IMR-90 (cell line): ENCODE measurements at regions not wholly inside any gene's neighbourhood (a gene's known extent, or its start where the extent isn't known, plus 50 kb on each side); places are given as distances from the start of the nearest gene placed in this dataset.

ENCODE experiments used
- BHLHE40 ChIP-seq: fragments of 150-350 bp; IDR thresholded peaks from 2 replicates; pipeline ENCODE4 v1.6.1; 2016; ENCODE audit warnings: mild to moderate bottlenecking, low read depth, low read length
- CEBPB ChIP-seq: IDR thresholded peaks from 2 replicates; pipeline ENCODE4 v1.6.1; 2012; ENCODE audit warnings: low read depth, low read length, improper control_type of control experiment
- CTCF ChIP-seq: conservative IDR thresholded peaks from 2 replicates; pipeline ENCODE4 v1.5.1; 2012; ENCODE audit warnings: mild to moderate bottlenecking, low read depth, low read length, improper control_type of control experiment
- FOS ChIP-seq: fragments of 150-350 bp; IDR thresholded peaks from 2 replicates; pipeline ENCODE4 v1.6.1; 2016; ENCODE audit warnings: low read depth, low read length
- MAFK ChIP-seq: IDR thresholded peaks from 2 replicates; pipeline ENCODE4 v1.6.1; 2012; ENCODE audit warnings: low read depth, low read length, improper control_type of control experiment
- MXI1 ChIP-seq: IDR thresholded peaks from 2 replicates; pipeline ENCODE4 v1.6.1; 2012; ENCODE audit warnings: low read depth, mild to moderate bottlenecking, low read length, moderate library complexity, borderline replicate concordance
- NFE2L2 ChIP-seq: fragments of 150-350 bp; IDR thresholded peaks from 2 replicates; pipeline ENCODE4 v1.6.1; 2016; ENCODE audit warnings: low read depth, mild to moderate bottlenecking, low read length
- POLR2A ChIP-seq: IDR thresholded peaks from 2 replicates; pipeline ENCODE4 v1.6.1; 2012; ENCODE audit warnings: mild to moderate bottlenecking, low read depth, low read length
- RAD21 ChIP-seq: IDR thresholded peaks from 2 replicates; pipeline ENCODE4 v1.6.1; 2012; ENCODE audit warnings: low read length, improper control_type of control experiment
- RFX5 ChIP-seq: IDR thresholded peaks from 2 replicates; pipeline ENCODE4 v1.8.0; 2012; ENCODE audit warnings: low read depth, mild to moderate bottlenecking, low read length, moderate library complexity
- SMC3 ChIP-seq: fragments of 150-350 bp; IDR thresholded peaks from 2 replicates; pipeline ENCODE4 v1.6.1; 2016; ENCODE audit warnings: low read depth, mild to moderate bottlenecking, antibody characterized with exemption, low read length, moderate library complexity
- TF ChIP-seq, protein P1 (sequence below): fragments of 150-350 bp; IDR thresholded peaks from 2 replicates; pipeline ENCODE4 v1.6.1; 2017; ENCODE audit warnings: mild to moderate bottlenecking, antibody characterized with exemption, low read length, low read depth

GRCh38 chr1:96934282-96934681 is 212.7 kb downstream of the PTBP2 start:
- TF ChIP-seq SMC3, result no peak
- TF ChIP-seq CTCF, result no peak
- no peak for TF ChIP-seq BHLHE40
- TF ChIP-seq POLR2A, result no peak
- no peak for TF ChIP-seq RAD21
- TF ChIP-seq, protein P1, sequence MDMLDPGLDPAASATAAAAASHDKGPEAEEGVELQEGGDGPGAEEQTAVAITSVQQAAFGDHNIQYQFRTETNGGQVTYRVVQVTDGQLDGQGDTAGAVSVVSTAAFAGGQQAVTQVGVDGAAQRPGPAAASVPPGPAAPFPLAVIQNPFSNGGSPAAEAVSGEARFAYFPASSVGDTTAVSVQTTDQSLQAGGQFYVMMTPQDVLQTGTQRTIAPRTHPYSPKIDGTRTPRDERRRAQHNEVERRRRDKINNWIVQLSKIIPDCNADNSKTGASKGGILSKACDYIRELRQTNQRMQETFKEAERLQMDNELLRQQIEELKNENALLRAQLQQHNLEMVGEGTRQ, result no peak
- TF ChIP-seq CEBPB, result no peak
- TF ChIP-seq MXI1, result no peak
- no peak for TF ChIP-seq FOS
- no peak for TF ChIP-seq NFE2L2
- TF ChIP-seq MAFK, result no peak
- no peak for TF ChIP-seq RFX5
